ENCODE measurements at regions not wholly inside any gene's neighbourhood (a gene's known extent, or its start where the extent isn't known, plus 50 kb on each side); places are given as distances from the start of the nearest gene placed in this dataset.

DNA sequence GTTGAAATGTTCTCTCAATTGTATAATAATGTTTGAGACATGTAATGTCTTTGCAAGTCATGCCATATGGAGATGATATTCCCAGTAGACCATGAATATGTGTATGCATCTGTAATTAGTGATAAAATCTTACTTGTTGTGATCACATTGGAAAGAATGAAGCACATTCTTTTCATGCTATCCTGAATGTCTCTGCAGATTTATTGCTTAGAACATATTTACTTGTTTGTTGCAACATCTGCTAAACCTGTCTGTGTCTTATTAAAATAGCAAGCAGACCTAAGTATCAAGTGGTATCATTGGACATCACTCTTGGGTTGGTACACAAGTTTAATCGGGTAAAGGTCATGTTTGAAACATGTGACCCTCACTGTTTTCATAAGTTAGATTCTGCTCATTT, 265.5 kb upstream of the CD180 start:
- Mint-ChIP-seq H3K27ac (no peak overlapping the region), H3K9me3 (no peaks in the 10 kb centered on the region), H3K36me3 (no peaks in the 10 kb centered on the region), H3K4me3 (no peak overlapping the region), H3K27me3 (no peaks in the 10 kb centered on the region), H3K4me1 (peaks cover 2% of the 10 kb centered on the region)
- no peak for ATAC-seq (ENCODE audit: low read depth)
- DNase-seq (ENCODE audit: low spot score in 2 of 2) = no peak

DNA sequence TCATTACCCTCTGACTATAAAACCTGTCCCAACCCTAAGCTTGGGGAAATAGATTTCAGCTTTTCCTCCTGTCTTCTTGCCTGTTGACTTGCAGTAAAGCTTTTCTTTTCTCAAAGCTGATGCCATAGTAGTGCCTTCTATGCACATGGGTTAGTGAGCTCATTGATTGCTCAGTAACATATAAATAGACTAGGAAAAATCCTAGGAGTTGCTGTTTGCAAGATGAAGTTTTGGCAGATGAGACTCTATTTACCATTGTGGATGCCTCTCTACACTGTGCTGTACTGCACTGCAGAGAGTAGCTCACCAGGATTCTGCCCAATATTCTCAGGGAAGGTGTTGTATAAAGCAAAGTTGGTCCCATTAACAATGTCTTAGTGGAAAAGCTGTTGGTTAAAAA, 262.7 kb upstream of the CD180 start:
- Mint-ChIP-seq H3K4me1 (peaks cover 5% of the 10 kb centered on the region), H3K36me3 (no peaks in the 10 kb centered on the region), H3K27ac (no peak overlapping the region), H3K4me3 (no peak overlapping the region), H3K9me3 (peaks cover 2% of the 10 kb centered on the region), H3K27me3 (no peaks in the 10 kb centered on the region)
- ATAC-seq (ENCODE audit: low read depth) = no peak
- no peak for DNase-seq (ENCODE audit: low spot score in 2 of 2)

DNA sequence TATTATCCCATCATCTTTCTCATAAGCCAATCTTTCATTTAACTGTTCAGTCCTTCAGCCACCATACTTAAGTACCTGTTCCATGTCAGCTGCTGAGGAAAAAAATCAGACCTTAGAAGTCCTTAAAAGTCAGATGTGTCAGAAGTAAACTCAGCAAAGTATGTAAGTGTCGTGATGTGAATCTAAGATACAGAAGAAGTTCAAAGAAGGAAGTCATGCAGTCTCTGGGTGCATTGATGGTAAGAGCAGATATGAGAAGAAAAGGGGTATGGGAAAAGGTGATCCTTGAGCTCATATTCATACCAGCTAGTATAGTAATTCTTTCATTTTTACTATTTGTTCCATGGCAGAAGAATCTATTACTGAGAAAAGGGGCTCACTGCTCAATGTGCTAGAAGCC, 259.4 kb upstream of the CD180 start:
- Mint-ChIP-seq H3K4me1 (peaks cover 5% of the 10 kb centered on the region), H3K27ac (no peak overlapping the region), H3K9me3 (peaks cover 3% of the 10 kb centered on the region), H3K27me3 (peaks cover 3% of the 10 kb centered on the region), H3K36me3 (no peaks in the 10 kb centered on the region), H3K4me3 (no peak overlapping the region)
- DNase-seq (ENCODE audit: low spot score in 2 of 2) = no peak
- ATAC-seq (ENCODE audit: low read depth) = no peak

DNA sequence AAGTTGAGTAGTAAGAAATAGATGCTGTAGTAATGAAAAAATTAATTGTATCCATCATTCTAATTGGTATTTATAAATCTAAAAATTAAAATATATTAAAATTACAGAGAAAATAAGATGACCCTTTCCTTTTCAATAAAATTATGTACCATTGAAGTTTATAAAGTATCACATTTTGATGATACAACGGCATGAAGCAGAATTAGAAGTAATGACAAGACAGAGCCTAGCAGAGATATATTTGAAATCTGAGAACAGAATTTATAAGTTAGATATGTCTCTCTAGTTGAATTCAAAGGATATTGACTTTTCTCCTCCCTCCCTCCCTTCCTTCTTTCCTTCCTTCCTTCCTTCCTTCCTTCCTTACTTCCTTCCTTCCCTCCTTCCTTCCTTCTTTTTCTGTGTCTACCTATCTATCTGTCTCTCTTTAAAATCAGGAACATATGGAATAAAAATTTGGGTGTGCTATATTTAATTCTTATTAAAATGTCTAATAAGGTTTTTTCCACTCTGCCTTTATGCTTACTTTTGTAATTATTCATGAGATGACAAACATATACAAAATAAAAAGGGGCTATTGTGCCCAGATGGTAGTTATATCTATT, 258.5 kb upstream of the CD180 start:
- Mint-ChIP-seq H3K36me3 (peaks cover 2% of the 10 kb centered on the region), H3K4me1 (peaks cover 5% of the 10 kb centered on the region), H3K4me3 (no peak overlapping the region), H3K9me3 (peaks cover 3% of the 10 kb centered on the region), H3K27me3 (peaks cover 5% of the 10 kb centered on the region), H3K27ac (no peak overlapping the region)
- no peak for ATAC-seq (ENCODE audit: low read depth)
- no peak for DNase-seq (ENCODE audit: low spot score in 2 of 2)

DNA sequence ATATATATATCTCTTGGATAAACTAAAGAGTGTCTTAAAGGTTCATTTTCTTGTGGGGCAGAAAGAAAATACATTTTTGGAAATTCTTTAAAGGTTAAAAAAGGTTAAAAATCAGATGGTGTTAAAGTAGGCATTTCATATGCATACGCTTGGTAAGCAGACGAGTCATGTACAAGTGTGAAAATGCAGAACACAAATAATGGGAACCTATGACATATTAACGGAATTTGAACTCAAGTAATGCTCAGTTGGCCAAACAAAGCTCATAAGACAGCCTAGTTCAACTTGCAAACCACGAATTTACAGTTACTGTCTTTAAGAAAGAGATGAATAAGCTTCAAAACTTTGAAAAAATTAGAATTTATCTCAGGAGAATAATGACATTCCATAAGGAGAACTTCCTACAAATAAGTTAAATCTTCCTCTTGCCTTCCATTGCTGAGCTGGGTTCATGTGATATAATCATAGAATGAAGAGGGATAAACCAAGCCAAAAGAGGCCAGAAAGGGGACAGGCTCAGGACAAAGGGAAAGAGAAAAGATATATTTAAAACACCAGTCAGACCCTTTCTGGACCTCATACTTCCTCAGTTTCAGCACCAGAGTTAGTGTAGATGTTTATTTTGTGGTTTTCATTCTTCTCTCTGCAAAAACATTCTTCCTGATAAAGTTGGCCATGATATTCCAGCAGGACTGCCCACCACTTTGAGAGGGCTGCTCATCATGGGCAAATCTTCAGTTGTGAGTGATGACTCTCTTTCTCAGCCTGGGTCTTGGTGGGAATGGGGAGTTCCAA, 256.7 kb upstream of the CD180 start:
- no peak for DNase-seq (ENCODE audit: low spot score in 2 of 2)

DNA sequence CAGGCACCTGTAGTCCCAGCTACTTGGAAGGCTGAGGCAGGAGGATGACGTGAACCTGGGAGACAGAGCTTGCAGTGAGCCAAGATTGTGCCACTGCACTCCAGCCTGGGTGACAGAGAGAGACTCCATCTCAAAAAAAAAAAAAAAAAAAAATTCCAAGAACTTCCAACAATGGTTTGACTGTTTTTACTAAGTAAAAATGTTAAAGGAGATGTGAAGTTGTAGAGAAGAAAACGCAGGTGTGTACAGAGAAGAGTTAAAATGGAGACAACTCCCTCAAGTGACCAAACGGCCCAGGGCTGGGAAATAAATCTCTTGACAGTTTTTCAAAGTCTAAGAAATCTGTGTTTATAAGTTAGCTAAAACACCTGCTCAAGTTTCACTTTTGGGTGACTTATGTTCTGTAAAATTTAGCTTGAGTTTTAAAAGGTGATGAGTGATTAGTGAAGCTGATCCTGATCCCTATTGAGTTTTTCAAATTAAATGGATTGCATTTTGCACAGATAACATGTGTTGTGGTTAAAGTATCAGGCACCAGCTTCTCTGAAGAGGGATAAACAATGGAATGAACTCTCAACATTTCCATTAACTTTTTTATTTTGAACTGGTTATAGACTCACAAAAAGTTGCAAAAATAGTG, 255.2 kb upstream of the CD180 start:
- Mint-ChIP-seq H3K9me3 (peaks cover 6% of the 10 kb centered on the region), H3K4me3 (no peak overlapping the region), H3K36me3 (peaks cover 4% of the 10 kb centered on the region), H3K27ac (no peak overlapping the region), H3K27me3 (peaks cover 11% of the 10 kb centered on the region), H3K4me1 (peaks cover 2% of the 10 kb centered on the region)
- DNase-seq (ENCODE audit: low spot score in 2 of 2) (no peak), ATAC-seq (ENCODE audit: low read depth) (no peak)

More for the DNA sequence above, 256.7 kb upstream of the CD180 start:
- Mint-ChIP-seq H3K27ac (no peak overlapping the region), H3K36me3 (peaks cover 2% of the 10 kb centered on the region), H3K27me3 (peaks cover 6% of the 10 kb centered on the region), H3K4me3 (no peak overlapping the region), H3K4me1 (peaks cover 5% of the 10 kb centered on the region), H3K9me3 (peaks cover 3% of the 10 kb centered on the region)
- ATAC-seq (ENCODE audit: low read depth) = no peak

DNA sequence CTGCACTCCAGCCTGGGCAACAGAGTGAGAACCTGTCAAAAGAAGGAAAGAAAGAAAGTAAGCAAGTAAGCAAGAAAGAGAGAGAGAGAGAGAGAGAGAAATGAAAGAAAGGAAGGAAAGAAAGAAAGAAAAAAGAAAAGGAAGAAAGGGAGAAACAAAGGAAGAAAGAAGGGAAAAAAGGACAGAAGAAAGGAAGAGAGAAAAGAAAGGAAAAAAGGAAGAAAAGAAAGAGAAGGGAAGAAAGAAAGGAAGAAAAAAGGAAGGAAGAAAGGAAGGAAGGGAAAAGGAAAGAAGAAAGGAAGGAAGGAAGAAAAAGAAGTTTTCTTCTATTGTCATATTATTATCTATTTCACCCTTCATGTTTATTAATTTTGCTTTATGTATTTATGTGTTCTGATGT, 251.1 kb upstream of the CD180 start:
- ATAC-seq (ENCODE audit: low read depth) (no peak), DNase-seq (ENCODE audit: low spot score in 2 of 2) (no peak)
- peaks cover 3% of the 10 kb centered on the region for H3K9me3 Mint-ChIP-seq
- H3K4me1 Mint-ChIP-seq = no peaks in the 10 kb centered on the region
- H3K27me3 Mint-ChIP-seq = peaks cover 11% of the 10 kb centered on the region
- peaks cover 4% of the 10 kb centered on the region for H3K36me3 Mint-ChIP-seq
- H3K4me3 Mint-ChIP-seq = no peak overlapping the region
- no peak overlapping the region for H3K27ac Mint-ChIP-seq

DNA sequence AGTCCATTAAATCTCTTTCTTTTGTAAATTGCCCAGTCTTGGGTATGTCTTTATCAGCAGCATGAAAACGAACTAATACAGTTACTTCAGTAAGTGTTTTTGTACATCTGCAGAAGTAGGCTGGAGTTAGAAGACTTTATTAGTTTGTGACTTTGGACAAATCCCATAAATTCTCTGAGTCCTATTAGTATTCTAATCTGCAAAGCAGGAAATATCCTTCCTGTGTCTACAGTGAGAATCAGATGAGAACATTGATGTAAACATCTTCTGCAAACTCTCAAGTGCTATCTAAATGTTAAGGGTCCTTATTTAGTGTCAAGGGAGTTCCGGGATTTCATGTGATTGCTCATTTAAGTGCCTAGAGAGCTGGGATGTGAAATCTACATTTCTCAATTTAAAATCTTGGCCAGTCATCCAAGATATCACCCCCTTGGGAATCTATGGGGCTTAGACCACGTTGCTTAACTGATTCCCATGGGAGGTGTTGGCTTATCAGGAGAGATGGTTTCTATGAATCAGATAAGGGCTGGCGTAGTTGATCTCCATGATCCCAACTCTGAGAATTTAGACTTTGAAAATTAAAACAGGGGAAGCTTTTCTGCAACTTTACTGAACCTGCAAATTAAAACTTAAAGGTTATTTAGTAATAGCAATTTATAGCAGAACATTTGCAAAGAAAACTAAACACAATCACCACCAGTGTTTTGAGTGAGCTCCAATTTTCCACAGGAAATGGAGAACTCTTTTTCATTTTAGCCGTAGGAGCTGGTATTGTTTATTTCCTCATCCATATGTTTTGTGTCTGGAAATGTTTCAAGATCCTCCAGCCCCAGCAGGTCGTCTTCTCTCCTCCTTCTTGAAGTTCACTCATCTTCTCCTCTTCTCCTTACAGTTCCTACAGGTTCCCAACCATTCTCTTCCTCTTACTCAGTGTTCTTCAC, 241.6 kb upstream of the CD180 start:
- Mint-ChIP-seq H3K27ac (no peak overlapping the region), H3K4me3 (no peak overlapping the region), H3K4me1 (no peaks in the 10 kb centered on the region), H3K36me3 (no peaks in the 10 kb centered on the region), H3K27me3 (peaks cover 2% of the 10 kb centered on the region), H3K9me3 (no peaks in the 10 kb centered on the region)
- DNase-seq (ENCODE audit: low spot score in 2 of 2) = no peak
- no peak for ATAC-seq (ENCODE audit: low read depth)

DNA sequence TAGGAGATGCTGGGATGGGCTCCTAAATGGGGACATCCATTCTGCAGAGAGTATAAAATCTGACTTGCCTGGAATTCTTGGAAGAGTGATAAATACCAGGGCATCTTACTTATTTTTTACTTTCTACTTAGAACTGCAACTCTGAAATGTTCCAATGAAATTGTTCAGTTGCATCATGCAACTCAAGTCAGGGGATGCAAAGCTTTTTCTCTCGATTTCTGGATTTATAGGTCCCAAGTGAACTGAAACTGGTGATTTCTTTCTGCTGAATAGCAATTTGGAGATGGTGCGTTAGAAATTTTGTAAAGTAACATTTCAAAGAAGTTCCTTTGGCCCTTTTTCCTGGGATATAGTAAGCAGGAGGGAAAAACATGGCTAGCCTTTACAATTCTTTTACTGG, 238.4 kb upstream of the CD180 start:
- Mint-ChIP-seq H3K4me1 (no peaks in the 10 kb centered on the region), H3K9me3 (no peaks in the 10 kb centered on the region), H3K4me3 (no peak overlapping the region), H3K36me3 (no peaks in the 10 kb centered on the region), H3K27me3 (peaks cover 2% of the 10 kb centered on the region), H3K27ac (no peak overlapping the region)
- DNase-seq (ENCODE audit: low spot score in 2 of 2) (no peak), ATAC-seq (ENCODE audit: low read depth) (no peak)

DNA sequence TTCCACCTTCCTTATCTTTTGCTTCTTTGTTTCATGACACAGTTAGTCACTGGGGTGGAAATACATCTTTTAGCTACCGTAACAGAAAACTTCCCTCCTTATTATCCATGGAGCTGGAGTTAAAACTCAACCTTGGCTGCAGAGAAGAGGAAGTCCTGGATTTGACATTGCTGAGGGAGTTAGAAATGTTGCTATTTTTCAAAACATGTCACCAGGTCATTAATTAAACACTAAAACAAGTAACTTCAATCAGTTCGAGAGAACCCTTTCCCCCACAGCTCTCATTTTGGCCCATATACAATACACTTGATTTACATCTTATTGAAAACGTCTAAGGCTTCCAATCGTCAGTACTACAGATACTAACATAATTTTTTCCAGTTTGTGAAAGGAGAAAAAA, 237.9 kb upstream of the CD180 start:
- Mint-ChIP-seq H3K36me3 (no peaks in the 10 kb centered on the region), H3K27ac (no peak overlapping the region), H3K9me3 (no peaks in the 10 kb centered on the region), H3K4me3 (no peak overlapping the region), H3K27me3 (peaks cover 2% of the 10 kb centered on the region), H3K4me1 (no peaks in the 10 kb centered on the region)
- no peak for DNase-seq (ENCODE audit: low spot score in 2 of 2)
- no peak for ATAC-seq (ENCODE audit: low read depth)

DNA sequence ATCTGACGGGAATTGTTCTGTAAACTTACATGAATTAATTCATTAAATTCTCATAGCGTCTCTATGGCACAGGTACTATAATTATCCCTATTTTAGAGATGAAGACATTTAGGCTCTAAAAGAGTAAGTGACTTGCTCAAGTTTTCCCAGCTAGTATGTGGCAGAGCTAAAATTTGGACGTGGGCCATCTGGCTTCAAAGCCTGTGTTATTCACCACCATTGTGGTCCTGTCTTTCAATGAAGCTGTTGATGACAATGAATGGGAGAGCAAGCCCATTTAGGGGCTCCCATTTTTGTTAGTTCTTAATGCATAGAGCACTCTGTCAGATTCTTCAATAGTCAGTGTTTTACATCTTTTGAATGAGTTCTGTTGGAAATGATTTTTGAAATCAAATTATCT, 236.0 kb upstream of the CD180 start:
- DNase-seq (ENCODE audit: low spot score in 2 of 2) = no peak
- no peak for ATAC-seq (ENCODE audit: low read depth)
- Mint-ChIP-seq H3K4me3 (no peak overlapping the region), H3K36me3 (no peaks in the 10 kb centered on the region), H3K9me3 (peaks cover 3% of the 10 kb centered on the region), H3K27ac (no peak overlapping the region), H3K27me3 (peaks cover 2% of the 10 kb centered on the region), H3K4me1 (no peaks in the 10 kb centered on the region)

DNA sequence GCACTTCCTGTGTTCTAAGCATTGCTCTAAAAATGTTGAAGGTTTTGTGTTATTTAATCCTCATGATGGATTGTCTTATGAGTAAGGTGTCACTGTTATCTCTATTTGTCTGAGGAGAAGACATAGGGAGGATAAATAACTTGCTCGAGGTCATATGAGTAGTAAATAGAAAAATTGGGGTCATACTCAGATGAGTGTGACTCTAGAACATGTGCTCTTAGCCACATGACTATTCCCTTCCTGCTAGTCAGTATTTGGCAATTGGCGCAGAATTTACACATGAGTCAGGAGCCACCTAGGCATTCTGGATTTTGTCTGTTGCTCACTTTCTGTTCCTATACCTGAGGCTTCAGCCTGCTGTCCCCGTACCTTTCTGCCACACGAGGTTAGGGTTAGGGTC, 234.6 kb upstream of the CD180 start:
- DNase-seq (ENCODE audit: low spot score in 2 of 2) (no peak), ATAC-seq (ENCODE audit: low read depth) (no peak)
- H3K9me3 Mint-ChIP-seq = peaks cover 3% of the 10 kb centered on the region
- H3K27me3 Mint-ChIP-seq = peaks cover 2% of the 10 kb centered on the region
- H3K4me1 Mint-ChIP-seq = no peaks in the 10 kb centered on the region
- no peaks in the 10 kb centered on the region for H3K36me3 Mint-ChIP-seq
- no peak overlapping the region for H3K4me3 Mint-ChIP-seq
- H3K27ac Mint-ChIP-seq = no peak overlapping the region

DNA sequence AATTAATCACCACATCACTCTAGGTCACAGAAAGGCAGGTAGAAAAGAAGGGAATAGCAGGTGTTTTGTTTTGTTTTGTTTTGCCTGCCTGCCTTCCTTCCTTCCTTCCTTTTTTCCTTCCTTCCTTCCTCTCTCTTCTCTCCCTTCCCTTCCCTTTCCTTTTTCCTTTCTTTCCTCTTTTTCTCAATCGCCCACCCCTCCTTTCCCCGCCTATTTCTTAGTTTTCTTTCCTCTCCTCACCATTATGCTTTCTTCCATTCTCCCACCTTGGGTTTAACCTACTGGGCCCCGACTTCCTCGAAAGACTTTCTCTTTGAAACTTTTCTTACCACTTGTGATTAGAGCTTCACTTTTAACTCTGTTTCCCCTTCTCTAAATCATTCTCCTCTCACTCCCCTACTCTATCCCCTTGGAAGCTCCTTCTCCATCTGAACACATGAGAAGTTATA, 231.3 kb upstream of the CD180 start:
- Mint-ChIP-seq H3K9me3 (peaks cover 3% of the 10 kb centered on the region), H3K4me1 (no peaks in the 10 kb centered on the region), H3K27ac (no peak overlapping the region), H3K4me3 (no peak overlapping the region), H3K27me3 (no peaks in the 10 kb centered on the region), H3K36me3 (no peaks in the 10 kb centered on the region)
- ATAC-seq (ENCODE audit: low read depth) (no peak), DNase-seq (ENCODE audit: low spot score in 2 of 2) (no peak)
